Lower leg skin (tissue), 4 donors: ENCODE measurements at regions not wholly inside any gene's neighbourhood (a gene's known extent, or its start where the extent isn't known, plus 50 kb on each side); places are given as distances from the start of the nearest gene placed in this dataset.
"Not testable (repeated sequence)": the region's sequence is repeated elsewhere in the genome, so short reads cannot be mapped to it uniquely, and the experiment has no call there.

Source experiments
- DNase-seq, 2 donors: peaks; one replicate each; pipeline ENCODE4 v3.0.0-alpha.2; 2019; ENCODE audit warnings: low spot score in 2 of 2
- H3K4me3 ChIP-seq: fragments of 200-600 bp; sonication (generic); 2 replicates; pipeline ENCODE4 v1.5.1; 2017; ENCODE audit warnings: mild to moderate bottlenecking, low read depth; ENCODE audit not compliant: poor library complexity, severe bottlenecking
- POLR2A ChIP-seq, 2 donors: fragments of 450-650 bp; IDR thresholded peaks; one replicate each; pipeline ENCODE4 v1.6.1; 2016 to 2017; ENCODE audit warnings: antibody characterized with exemption in 2 of 2, mild to moderate bottlenecking in 1 of 2, moderate library complexity in 1 of 2
- WGBS, 2 donors: methylation state at CpG; one replicate each; pipeline ENCODE4 v1.1.5; 2018; 5-methylcytosine and 5-hydroxymethylcytosine counted together
- intact Hi-C: fragments of 100-400 bp; cut with DNase I; formaldehyde crosslinking; loops from one replicate; pipeline ENCODE4 v1.15.0; 2023; ENCODE audit warnings: low total_unique reads
- TF ChIP-seq, protein P1 (sequence below), 3 donors: fragments of 450-650 bp; IDR thresholded peaks; one replicate each; pipeline ENCODE4 v1.5.1; 2016; ENCODE audit warnings: antibody characterized with exemption in 3 of 3, mild to moderate bottlenecking in 3 of 3, moderate library complexity in 2 of 3

DNA sequence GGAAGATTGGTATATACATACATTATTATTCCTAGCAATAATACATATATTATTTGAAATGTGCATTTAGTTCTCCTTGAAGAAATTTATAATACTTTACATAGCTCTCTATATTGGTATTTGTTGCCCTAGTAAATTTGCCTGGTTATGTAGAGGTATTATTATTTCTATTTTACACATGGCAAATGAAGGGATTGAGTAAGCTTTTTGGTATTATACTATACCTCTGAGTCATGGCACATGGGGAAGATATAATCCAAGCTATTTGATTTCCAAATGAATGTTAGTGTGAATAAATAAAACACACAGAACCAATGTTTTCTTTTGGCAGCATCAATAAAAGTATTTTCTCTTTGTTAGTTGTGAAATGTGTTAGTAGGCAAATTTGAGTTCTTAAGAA lies 409.6 kb upstream of the SLC35B3 start:
- no peak for DNase-seq
- TF ChIP-seq POLR2A (IDR thresholded peaks at IDR 0.05): no peak
- TF ChIP-seq, protein P1, sequence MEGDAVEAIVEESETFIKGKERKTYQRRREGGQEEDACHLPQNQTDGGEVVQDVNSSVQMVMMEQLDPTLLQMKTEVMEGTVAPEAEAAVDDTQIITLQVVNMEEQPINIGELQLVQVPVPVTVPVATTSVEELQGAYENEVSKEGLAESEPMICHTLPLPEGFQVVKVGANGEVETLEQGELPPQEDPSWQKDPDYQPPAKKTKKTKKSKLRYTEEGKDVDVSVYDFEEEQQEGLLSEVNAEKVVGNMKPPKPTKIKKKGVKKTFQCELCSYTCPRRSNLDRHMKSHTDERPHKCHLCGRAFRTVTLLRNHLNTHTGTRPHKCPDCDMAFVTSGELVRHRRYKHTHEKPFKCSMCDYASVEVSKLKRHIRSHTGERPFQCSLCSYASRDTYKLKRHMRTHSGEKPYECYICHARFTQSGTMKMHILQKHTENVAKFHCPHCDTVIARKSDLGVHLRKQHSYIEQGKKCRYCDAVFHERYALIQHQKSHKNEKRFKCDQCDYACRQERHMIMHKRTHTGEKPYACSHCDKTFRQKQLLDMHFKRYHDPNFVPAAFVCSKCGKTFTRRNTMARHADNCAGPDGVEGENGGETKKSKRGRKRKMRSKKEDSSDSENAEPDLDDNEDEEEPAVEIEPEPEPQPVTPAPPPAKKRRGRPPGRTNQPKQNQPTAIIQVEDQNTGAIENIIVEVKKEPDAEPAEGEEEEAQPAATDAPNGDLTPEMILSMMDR (IDR thresholded peaks at IDR 0.05): no peak
- intact Hi-C loops: no loop called here
- no peak overlapping the region for H3K4me3 ChIP-seq

DNA sequence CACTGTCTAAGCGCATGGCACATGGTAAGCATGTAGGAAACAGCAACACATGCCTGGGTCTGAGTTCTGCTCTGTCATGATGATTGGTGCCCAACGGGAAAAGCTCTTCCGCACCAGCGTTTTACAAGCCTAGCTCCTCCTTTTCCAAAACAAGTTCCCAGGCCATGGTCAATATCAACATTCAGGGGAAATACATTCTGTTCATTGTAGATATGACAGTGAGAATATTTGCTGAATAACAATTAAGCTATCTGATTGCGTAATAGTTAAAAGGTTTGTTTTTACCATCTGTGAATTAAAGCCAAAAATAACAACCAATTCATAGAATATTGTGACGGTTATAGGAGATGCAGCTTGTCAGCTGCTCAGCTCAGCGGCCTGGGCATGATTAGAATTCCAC lies 404.3 kb upstream of the SLC35B3 start:
- H3K4me3 ChIP-seq: no peak overlapping the region
- intact Hi-C loops: no loop called here
- DNase-seq: no peak
- 70 to 73% methylated on average over 7 of the region's 7 CpGs for WGBS, 2 donors
- TF ChIP-seq, protein P1 (IDR thresholded peaks at IDR 0.05): no peak
- no peak for TF ChIP-seq POLR2A (IDR thresholded peaks at IDR 0.05)

DNA sequence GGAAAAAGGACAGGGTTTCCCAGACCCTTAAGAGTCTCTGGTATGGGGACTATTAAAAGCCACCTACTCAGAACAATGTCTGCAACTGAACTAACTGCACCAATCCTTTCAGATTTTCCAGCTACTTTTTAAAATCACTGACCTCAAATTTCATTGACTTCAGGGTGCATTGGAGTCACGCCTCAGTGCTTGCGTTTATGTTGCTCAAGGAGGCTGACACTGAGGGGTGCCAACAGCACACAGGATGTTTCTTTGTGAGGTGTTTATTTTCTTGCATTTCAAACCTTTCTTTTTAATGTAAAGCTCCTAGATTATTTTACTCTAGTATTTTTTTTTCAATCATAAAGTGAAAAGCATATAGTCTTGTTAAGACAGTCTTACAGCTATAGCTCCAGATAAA lies 402.0 kb upstream of the SLC35B3 start:
- TF ChIP-seq, protein P1 (IDR thresholded peaks at IDR 0.05): no peak
- no peak for TF ChIP-seq POLR2A (IDR thresholded peaks at IDR 0.05)
- WGBS, 2 donors: 72 to 86% methylated on average over 2 of the region's 2 CpGs
- no peak overlapping the region for H3K4me3 ChIP-seq
- intact Hi-C loops: no loop called here
- no peak for DNase-seq

DNA sequence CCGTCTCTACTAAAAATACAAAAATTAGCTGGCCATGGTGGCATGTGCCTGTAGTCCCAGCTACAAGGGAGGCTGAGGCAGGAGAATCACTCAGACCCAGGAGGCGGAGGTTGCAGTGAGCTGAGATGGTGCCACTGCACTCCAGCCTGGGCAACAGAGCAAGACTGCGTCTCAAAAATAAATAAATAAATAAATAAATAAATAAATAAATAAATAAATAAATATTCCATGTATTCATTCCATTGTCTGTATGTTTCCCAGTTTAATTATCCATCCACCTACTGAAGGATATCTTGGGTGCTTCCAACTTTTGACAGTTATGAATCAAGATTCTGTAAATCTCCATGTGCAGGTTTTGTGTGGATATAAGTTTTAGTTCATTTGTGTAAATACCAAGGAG lies 397.4 kb upstream of the SLC35B3 start:
- DNase-seq, intact Hi-C loops, H3K4me3 ChIP-seq: not testable (repeated sequence)
- WGBS, 2 donors: 94 to 98% methylated on average over 3 of the region's 3 CpGs

DNA sequence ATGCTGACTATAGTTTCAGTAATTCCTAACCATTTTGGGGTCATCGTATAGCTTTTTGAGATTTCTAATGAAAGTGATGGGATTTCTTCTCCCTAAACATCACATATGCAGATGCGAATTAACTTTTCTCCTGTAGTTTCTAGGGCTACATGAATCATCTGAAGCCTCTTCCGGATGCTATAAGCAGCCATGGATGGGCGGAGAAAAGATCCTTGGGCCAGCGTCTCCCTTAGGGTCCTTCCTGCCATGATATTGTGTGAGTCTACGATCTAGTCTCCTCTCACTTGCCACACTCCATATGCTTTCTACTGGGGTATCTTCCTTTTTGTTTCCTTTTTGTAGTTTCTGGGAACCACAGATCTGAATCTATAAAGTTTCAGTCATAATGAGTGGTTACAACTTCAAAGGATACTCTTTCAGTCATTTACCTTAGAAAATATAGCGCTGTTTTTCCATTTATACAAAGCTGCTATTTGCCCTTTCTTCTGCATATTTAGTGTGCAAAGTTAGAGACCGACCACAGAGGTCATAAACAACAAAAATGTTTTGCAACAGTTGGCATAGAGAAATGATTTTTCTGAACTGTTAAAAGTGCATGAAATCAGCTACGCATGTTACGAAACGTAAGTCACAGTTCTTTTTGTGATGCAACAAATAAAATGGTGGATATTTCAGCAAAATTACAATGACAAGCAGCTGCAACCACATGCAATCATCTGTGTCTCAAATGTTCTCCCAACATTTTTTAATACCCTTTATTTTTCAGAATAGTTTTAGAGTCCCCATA lies 396.2 kb upstream of the SLC35B3 start:
- no peak for TF ChIP-seq POLR2A (IDR thresholded peaks at IDR 0.05)
- TF ChIP-seq, protein P1 (IDR thresholded peaks at IDR 0.05): no peak
- no peak for DNase-seq
- intact Hi-C loops: no loop called here
- no peak overlapping the region for H3K4me3 ChIP-seq
- 83 to 85% methylated on average over 11 of the region's 11 CpGs for WGBS, 2 donors

DNA sequence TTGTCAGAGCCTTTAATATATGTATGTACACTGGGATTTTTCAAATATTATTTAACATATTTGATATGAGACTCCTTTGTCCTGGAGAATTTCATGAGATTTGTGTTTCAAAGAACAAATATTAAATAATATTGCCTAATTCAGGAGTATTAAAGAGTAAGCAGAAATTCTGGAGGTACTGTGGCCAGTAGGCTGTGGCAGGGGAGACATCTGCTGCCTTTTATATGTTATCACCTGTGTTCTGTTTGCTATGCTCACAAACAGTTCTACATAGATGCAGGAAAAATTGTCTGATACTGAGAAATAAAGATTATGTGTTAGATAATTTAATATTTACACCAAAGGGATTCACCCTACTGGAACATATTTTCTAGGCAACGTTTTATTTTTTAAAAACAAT lies 395.4 kb upstream of the SLC35B3 start:
- no peak for DNase-seq
- WGBS, 2 donors: 66 to 69% methylated on average over 1 of the region's 1 CpG
- H3K4me3 ChIP-seq: no peak overlapping the region
- TF ChIP-seq, protein P1 (IDR thresholded peaks at IDR 0.05): no peak
- no peak for TF ChIP-seq POLR2A (IDR thresholded peaks at IDR 0.05)
- intact Hi-C loops: no loop called here
